GM12874 (cell line): ENCODE measurements at regions not wholly inside any gene's neighbourhood (a gene's known extent, or its start where the extent isn't known, plus 50 kb on each side); places are given as distances from the start of the nearest gene placed in this dataset.

Experiments used
- CTCF ChIP-seq: IDR thresholded peaks from 2 replicates; pipeline ENCODE4 v1.5.1; 2011; ENCODE audit warnings: low read depth, mild to moderate bottlenecking, control low read depth, low read length, moderate library complexity; ENCODE audit not compliant: insufficient read depth

GRCh38 chr11:45743556-45744468 lies 61.1 kb upstream of the SLC35C1 start:
- no peak for TF ChIP-seq CTCF

GRCh38 chr11:45741582-45741981 lies 63.4 kb upstream of the SLC35C1 start:
- no peak for TF ChIP-seq CTCF

- TF ChIP-seq CTCF: no peak
These were observed 63.9 kb upstream of the SLC35C1 start for GRCh38 chr11:45741032-45741431.

- TF ChIP-seq CTCF: no peak
These were observed 65.1 kb upstream of the SLC35C1 start for GRCh38 chr11:45739866-45740265.

- TF ChIP-seq CTCF: no peak
These were observed 67.9 kb upstream of the SLC35C1 start for GRCh38 chr11:45737056-45737455.

GRCh38 chr11:45736424-45736823 lies 68.5 kb upstream of the SLC35C1 start:
- TF ChIP-seq CTCF: no peak

- no peak for TF ChIP-seq CTCF
These were observed 67.8 kb upstream of the CHST1 start for GRCh38 chr11:45733176-45733575.
